Upper lobe of left lung (tissue), 4 donors: ENCODE measurements at regions not wholly inside any gene's neighbourhood (a gene's known extent, or its start where the extent isn't known, plus 50 kb on each side); places are given as distances from the start of the nearest gene placed in this dataset.

Experiments
- CTCF ChIP-seq, 6 experiments: fragments of 450-650 bp in 4 of 6; fragments of 200-600 bp in 2 of 6; sonication (generic) in 2 of 6; IDR thresholded peaks; one replicate each; pipeline ENCODE4 v1.5.1; 2016 to 2019; ENCODE audit warnings: antibody characterized with exemption in 6 of 6
- POLR2A ChIP-seq, 4 donors: fragments of 450-650 bp; IDR thresholded peaks; one replicate each; pipeline ENCODE4 v1.5.1; 2016 to 2017; ENCODE audit warnings: antibody characterized with exemption in 4 of 4, mild to moderate bottlenecking in 2 of 4

- no peak for TF ChIP-seq POLR2A (IDR thresholded peaks at IDR 0.05)
- TF ChIP-seq CTCF (IDR thresholded peaks at IDR 0.05): no peak
Measured at GRCh38 chr2:236765478-236765877, 195.9 kb downstream of the ACKR3 start.
